Lower leg skin (tissue), 4 donors: ENCODE measurements at regions not wholly inside any gene's neighbourhood (a gene's known extent, or its start where the extent isn't known, plus 50 kb on each side); places are given as distances from the start of the nearest gene placed in this dataset.

Experiments
- DNase-seq, 2 donors: peaks; one replicate each; pipeline ENCODE4 v3.0.0-alpha.2; 2019; ENCODE audit warnings: low spot score in 2 of 2
- H3K4me3 ChIP-seq: fragments of 200-600 bp; sonication (generic); 2 replicates; pipeline ENCODE4 v1.5.1; 2017; ENCODE audit warnings: mild to moderate bottlenecking, low read depth; ENCODE audit not compliant: poor library complexity, severe bottlenecking
- POLR2A ChIP-seq, 2 donors: fragments of 450-650 bp; IDR thresholded peaks; one replicate each; pipeline ENCODE4 v1.6.1; 2016 to 2017; ENCODE audit warnings: antibody characterized with exemption in 2 of 2, mild to moderate bottlenecking in 1 of 2, moderate library complexity in 1 of 2
- WGBS, 2 donors: methylation state at CpG; one replicate each; pipeline ENCODE4 v1.1.5; 2018; 5-methylcytosine and 5-hydroxymethylcytosine counted together
- intact Hi-C: fragments of 100-400 bp; cut with DNase I; formaldehyde crosslinking; loops from one replicate; pipeline ENCODE4 v1.15.0; 2023; ENCODE audit warnings: low total_unique reads
- TF ChIP-seq, protein P1 (sequence below), 3 donors: fragments of 450-650 bp; IDR thresholded peaks; one replicate each; pipeline ENCODE4 v1.5.1; 2016; ENCODE audit warnings: antibody characterized with exemption in 3 of 3, mild to moderate bottlenecking in 3 of 3, moderate library complexity in 2 of 3

DNA sequence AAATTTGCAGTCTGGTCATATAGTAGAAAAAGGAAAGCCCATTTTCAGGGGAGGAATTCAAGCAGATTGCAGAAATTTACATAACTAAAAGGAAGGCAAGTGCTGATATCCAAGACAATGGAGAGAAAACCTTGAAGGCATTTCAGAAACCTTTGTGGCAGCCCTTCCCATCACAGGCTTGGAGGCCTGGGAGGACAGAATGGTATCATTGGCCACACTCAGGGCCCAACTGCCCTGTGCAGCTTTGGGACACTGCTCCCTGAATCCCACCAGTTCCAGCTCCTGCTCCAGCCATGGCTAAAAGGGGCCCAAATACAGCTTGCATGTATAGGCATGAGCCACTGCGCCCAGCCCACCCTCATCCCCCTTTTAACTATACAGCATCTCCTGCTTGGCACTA, 81.1 kb upstream of the NYAP2 start:
- H3K4me3 ChIP-seq, result no peak overlapping the region
- TF ChIP-seq POLR2A (IDR thresholded peaks at IDR 0.05), result no peak
- TF ChIP-seq, protein P1, sequence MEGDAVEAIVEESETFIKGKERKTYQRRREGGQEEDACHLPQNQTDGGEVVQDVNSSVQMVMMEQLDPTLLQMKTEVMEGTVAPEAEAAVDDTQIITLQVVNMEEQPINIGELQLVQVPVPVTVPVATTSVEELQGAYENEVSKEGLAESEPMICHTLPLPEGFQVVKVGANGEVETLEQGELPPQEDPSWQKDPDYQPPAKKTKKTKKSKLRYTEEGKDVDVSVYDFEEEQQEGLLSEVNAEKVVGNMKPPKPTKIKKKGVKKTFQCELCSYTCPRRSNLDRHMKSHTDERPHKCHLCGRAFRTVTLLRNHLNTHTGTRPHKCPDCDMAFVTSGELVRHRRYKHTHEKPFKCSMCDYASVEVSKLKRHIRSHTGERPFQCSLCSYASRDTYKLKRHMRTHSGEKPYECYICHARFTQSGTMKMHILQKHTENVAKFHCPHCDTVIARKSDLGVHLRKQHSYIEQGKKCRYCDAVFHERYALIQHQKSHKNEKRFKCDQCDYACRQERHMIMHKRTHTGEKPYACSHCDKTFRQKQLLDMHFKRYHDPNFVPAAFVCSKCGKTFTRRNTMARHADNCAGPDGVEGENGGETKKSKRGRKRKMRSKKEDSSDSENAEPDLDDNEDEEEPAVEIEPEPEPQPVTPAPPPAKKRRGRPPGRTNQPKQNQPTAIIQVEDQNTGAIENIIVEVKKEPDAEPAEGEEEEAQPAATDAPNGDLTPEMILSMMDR (IDR thresholded peaks at IDR 0.05), result no peak
- DNase-seq, result no peak
- 93 to 94% methylated on average over 1 of the region's 1 CpG for WGBS, 2 donors
- intact Hi-C loops, result no loop called here

DNA sequence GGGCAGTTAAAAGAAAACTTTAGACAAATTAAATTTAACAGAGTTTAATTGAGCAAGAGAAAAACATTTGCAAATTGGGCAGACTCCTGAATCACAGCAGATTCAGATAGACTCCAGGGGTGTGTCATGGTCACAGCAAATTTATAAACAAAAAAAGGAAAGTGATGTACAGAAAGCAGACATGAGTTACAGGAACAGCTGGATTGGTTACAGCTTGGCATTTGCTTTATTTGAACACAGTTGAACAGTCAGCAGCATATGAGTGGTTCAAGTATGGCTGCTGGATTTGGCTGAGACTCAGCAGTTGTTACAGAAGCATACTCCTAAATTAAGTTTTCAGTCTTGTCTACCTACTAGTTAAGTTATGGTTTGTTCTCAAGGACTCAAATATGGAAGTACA, 82.3 kb upstream of the NYAP2 start:
- TF ChIP-seq POLR2A (IDR thresholded peaks at IDR 0.05), result no peak
- TF ChIP-seq, protein P1 (IDR thresholded peaks at IDR 0.05), result no peak
- DNase-seq, result no peak
- intact Hi-C loops, result no loop called here
- H3K4me3 ChIP-seq, result no peak overlapping the region

DNA sequence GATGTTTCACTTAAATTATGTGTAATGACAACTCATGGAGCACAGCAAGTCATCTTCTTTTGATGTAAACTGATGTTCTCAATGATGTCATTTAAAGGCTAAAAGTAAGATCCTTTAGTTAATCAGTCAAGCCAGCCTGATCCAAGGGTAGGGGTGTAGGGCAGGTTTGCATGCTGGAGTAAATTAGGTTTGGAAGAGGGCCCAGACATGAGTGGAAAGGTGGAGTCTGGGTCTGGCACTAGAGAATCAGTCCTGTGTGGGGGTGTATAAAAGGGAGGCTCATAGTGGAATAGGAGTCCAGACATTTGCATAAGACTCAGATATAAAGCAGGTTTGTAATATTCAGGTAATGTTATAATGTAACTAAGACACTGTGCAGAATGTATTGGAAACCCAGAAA, 88.8 kb upstream of the NYAP2 start:
- TF ChIP-seq, protein P1 (IDR thresholded peaks at IDR 0.05), result no peak
- TF ChIP-seq POLR2A (IDR thresholded peaks at IDR 0.05), result no peak
- H3K4me3 ChIP-seq, result no peak overlapping the region
- intact Hi-C loops, result no loop called here
- DNase-seq, result no peak

DNA sequence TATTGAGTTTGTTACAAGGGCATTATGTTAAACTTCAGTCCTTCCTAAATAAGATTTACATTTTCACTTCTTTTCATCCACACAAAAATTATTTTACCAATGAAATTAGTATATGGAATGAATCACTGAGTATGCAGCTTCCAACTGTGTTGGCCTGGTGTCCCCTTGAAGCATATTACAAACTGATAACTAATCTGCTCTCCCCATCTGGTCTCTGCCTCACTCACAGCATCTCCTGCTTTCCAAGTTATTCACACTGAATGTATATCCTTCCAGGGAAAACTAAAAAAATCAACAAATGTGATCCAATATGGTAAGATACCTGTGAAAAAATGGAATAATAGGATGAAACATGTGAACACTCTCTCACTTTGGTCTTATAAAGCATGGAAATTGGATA, 90.0 kb upstream of the NYAP2 start:
- H3K4me3 ChIP-seq, result no peak overlapping the region
- intact Hi-C loops, result no loop called here
- no peak for TF ChIP-seq POLR2A (IDR thresholded peaks at IDR 0.05)
- TF ChIP-seq, protein P1 (IDR thresholded peaks at IDR 0.05), result no peak
- DNase-seq, result no peak

DNA sequence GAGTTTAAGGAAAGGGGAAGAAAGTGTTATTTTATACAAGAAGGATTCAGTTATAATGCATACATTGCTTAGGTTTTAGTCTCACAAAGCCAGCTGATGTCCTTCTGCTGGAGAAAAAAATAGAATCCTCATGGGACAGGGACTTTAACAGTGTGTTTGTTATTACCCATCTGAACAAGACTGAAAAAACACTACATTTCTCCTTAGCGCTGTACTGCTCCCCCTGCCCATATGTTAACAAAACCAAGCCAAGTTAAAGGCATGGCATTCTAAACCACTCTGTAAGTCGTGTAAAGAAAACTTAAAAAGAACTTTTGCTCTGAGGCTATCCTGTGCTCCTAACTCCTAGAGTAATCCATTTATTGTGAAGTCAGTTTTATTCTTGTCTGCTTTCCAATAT, 102.6 kb upstream of the NYAP2 start:
- intact Hi-C loops, result no loop called here
- DNase-seq, result no peak
- 33 to 43% methylated on average over 2 of the region's 2 CpGs for WGBS, 2 donors
- TF ChIP-seq POLR2A (IDR thresholded peaks at IDR 0.05), result no peak
- TF ChIP-seq, protein P1 (IDR thresholded peaks at IDR 0.05), result no peak
- H3K4me3 ChIP-seq, result no peak overlapping the region

DNA sequence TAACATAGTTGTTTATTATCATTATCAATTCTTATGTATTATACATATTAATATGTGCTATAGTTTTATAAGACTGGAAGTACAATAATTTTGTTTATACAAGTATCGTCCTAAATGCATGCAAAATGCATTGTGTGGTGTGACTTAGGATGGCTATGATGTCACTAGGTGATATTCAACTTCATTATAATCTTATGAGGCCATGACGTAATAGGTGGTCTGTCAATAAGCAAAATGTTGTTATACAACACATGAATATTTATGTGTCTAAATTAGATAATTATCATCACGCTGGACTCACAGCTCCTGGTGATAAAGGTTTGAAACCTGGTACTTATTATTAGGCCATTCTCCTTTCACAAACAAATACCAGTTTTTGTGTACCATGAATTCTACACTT, 104.4 kb upstream of the NYAP2 start:
- no peak overlapping the region for H3K4me3 ChIP-seq
- DNase-seq, result no peak
- intact Hi-C loops, result no loop called here
- 84 to 87% methylated on average over 3 of the region's 3 CpGs for WGBS, 2 donors
- TF ChIP-seq POLR2A (IDR thresholded peaks at IDR 0.05), result no peak
- TF ChIP-seq, protein P1 (IDR thresholded peaks at IDR 0.05), result no peak
